GM10266 (cell line): ENCODE measurements at regions not wholly inside any gene's neighbourhood (a gene's known extent, or its start where the extent isn't known, plus 50 kb on each side); places are given as distances from the start of the nearest gene placed in this dataset.

ENCODE experiments used
- DNase-seq: peaks from one replicate; pipeline ENCODE4 v3.0.0; 2012; ENCODE audit errors: extremely low spot score
- TF ChIP-seq, protein P1 (sequence below): IDR thresholded peaks from 2 replicates; pipeline ENCODE4 v1.5.1; 2012; ENCODE audit warnings: mild to moderate bottlenecking, low read depth; ENCODE audit not compliant: control insufficient read depth, insufficient read depth; ENCODE audit errors: missing control alignments

DNA sequence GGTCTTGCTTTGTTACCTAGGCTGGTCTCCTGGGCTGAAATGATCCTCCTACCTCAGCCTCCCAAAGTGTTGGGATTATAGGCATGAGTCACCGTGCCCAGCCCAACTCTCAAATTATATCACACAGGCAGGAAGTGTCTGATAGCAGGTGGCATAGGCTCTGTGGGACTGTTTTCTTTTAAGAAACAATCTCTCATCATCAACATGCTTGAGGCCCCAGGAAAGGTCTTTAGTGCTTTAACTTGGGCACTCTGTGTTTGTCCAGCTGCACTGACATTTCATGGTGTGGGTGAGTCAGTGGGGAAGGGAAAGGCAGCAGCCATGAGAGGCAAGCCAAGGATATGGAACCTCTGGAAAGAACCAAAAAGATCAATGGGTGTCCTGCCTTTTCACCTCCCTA lies 88.1 kb upstream of the TSPAN5 start:
- DNase-seq: no peak
- TF ChIP-seq, protein P1, sequence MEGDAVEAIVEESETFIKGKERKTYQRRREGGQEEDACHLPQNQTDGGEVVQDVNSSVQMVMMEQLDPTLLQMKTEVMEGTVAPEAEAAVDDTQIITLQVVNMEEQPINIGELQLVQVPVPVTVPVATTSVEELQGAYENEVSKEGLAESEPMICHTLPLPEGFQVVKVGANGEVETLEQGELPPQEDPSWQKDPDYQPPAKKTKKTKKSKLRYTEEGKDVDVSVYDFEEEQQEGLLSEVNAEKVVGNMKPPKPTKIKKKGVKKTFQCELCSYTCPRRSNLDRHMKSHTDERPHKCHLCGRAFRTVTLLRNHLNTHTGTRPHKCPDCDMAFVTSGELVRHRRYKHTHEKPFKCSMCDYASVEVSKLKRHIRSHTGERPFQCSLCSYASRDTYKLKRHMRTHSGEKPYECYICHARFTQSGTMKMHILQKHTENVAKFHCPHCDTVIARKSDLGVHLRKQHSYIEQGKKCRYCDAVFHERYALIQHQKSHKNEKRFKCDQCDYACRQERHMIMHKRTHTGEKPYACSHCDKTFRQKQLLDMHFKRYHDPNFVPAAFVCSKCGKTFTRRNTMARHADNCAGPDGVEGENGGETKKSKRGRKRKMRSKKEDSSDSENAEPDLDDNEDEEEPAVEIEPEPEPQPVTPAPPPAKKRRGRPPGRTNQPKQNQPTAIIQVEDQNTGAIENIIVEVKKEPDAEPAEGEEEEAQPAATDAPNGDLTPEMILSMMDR: no peak

- TF ChIP-seq, protein P1: peak; percentile 16
- DNase-seq: no peak
Measured at GRCh38 chr4:98745366-98745765, 87.0 kb upstream of the TSPAN5 start.

DNA sequence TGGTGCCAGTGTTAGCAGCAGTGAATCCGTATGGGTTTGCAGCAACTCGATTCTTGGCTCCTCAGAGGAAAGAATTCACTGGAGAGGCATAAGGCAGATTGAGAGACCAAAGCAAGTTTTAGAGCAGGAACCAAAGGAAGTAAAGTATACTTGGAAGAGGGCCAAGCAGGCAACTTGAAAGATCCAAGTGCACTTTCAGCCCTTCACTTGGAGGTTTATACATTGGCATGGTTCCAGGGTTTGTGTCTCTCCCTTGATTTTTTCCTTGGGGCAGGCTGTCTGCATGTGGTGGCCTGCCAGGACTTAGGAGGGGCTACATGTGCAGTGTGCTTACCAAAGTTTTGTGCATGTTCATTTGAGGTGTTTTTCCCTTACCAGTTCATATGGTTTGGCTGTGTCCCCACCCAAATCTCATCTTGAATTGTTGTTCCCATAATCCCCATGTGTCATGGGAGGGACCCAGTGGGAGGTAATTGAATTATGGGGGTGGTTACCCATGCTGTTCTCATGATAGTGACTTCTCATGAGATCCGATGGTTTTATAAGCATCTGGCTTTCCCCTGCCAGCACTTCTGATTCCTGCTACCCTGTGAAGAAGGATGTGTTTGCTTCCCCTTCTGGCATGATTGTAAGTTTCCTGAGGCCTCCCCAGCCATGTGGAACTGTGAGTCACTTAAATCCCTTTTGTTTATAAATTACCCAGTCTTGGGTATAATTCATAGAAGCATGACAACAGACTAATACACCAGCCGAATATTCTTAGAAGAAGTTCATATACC lies 86.2 kb upstream of the TSPAN5 start:
- DNase-seq: no peak
- TF ChIP-seq, protein P1: no peak

- no peak for DNase-seq
- TF ChIP-seq, protein P1: no peak
Measured at GRCh38 chr4:98741952-98742351, 83.5 kb upstream of the TSPAN5 start.

GRCh38 chr4:98739751-98740150 lies 81.3 kb upstream of the TSPAN5 start:
- TF ChIP-seq, protein P1: no peak
- DNase-seq: no peak

- DNase-seq: no peak
- TF ChIP-seq, protein P1: no peak
Measured at GRCh38 chr4:98733601-98734000, 75.2 kb upstream of the TSPAN5 start.

GRCh38 chr4:98728871-98729270 lies 70.5 kb upstream of the TSPAN5 start:
- DNase-seq: no peak
- TF ChIP-seq, protein P1: no peak
